Superior temporal gyrus (tissue), 1 donor: ENCODE measurements at regions not wholly inside any gene's neighbourhood (a gene's known extent, or its start where the extent isn't known, plus 50 kb on each side); places are given as distances from the start of the nearest gene placed in this dataset.

Experiments used
- DNase-seq: peaks from one replicate; pipeline ENCODE4 v3.0.0-alpha.2; 2016; ENCODE audit errors: extremely low spot score

- no peak for DNase-seq
Observed at GRCh38 chr1:222105861-222106260, 364.0 kb upstream of the DUSP10 start.

- DNase-seq = no peak
Observed at GRCh38 chr1:222105393-222105737, 363.5 kb upstream of the DUSP10 start.

- no peak for DNase-seq
Observed at GRCh38 chr1:222104694-222105392, 363.0 kb upstream of the DUSP10 start.

- no peak for DNase-seq
Observed at GRCh38 chr1:222104097-222104496, 362.2 kb upstream of the DUSP10 start.

GRCh38 chr1:222099746-222100145, 357.9 kb upstream of the DUSP10 start:
- peak; percentile 71 for DNase-seq

GRCh38 chr1:222098404-222098803, 356.5 kb upstream of the DUSP10 start:
- DNase-seq = peak; percentile 27

- no peak for DNase-seq
Observed at GRCh38 chr1:222097588-222097987, 355.7 kb upstream of the DUSP10 start.

GRCh38 chr1:222096883-222097282, 355.0 kb upstream of the DUSP10 start:
- DNase-seq = no peak

- DNase-seq = no peak
Observed at GRCh38 chr1:222096476-222096772, 354.5 kb upstream of the DUSP10 start.

GRCh38 chr1:222095606-222096475, 354.0 kb upstream of the DUSP10 start:
- no peak for DNase-seq

- DNase-seq = no peak
Observed at GRCh38 chr1:222093518-222093917, 351.6 kb upstream of the DUSP10 start.

GRCh38 chr1:222090103-222090502, 348.2 kb upstream of the DUSP10 start:
- no peak for DNase-seq

- DNase-seq = no peak
Observed at GRCh38 chr1:222087221-222087920, 345.5 kb upstream of the DUSP10 start.

GRCh38 chr1:222084996-222085395, 343.1 kb upstream of the DUSP10 start:
- DNase-seq = no peak

GRCh38 chr1:222084048-222084447, 342.2 kb upstream of the DUSP10 start:
- no peak for DNase-seq

GRCh38 chr1:222081859-222082258, 340.0 kb upstream of the DUSP10 start:
- no peak for DNase-seq

GRCh38 chr1:222079566-222079965, 337.7 kb upstream of the DUSP10 start:
- DNase-seq = no peak

GRCh38 chr1:222077206-222077605, 335.3 kb upstream of the DUSP10 start:
- no peak for DNase-seq

GRCh38 chr1:222074317-222074716, 332.4 kb upstream of the DUSP10 start:
- DNase-seq = no peak

- DNase-seq = no peak
Observed at GRCh38 chr1:222073307-222073995, 331.6 kb upstream of the DUSP10 start.

- peak; percentile 85 for DNase-seq
Observed at GRCh38 chr1:222071387-222071786, 329.5 kb upstream of the DUSP10 start.

GRCh38 chr1:222068937-222069336, 327.0 kb upstream of the DUSP10 start:
- no peak for DNase-seq
